ENCODE measurements at regions not wholly inside any gene's neighbourhood (a gene's known extent, or its start where the extent isn't known, plus 50 kb on each side); places are given as distances from the start of the nearest gene placed in this dataset.
A peak's percentile ranks its signal among the peaks of the same experiment; 100 is the strongest.

DNA sequence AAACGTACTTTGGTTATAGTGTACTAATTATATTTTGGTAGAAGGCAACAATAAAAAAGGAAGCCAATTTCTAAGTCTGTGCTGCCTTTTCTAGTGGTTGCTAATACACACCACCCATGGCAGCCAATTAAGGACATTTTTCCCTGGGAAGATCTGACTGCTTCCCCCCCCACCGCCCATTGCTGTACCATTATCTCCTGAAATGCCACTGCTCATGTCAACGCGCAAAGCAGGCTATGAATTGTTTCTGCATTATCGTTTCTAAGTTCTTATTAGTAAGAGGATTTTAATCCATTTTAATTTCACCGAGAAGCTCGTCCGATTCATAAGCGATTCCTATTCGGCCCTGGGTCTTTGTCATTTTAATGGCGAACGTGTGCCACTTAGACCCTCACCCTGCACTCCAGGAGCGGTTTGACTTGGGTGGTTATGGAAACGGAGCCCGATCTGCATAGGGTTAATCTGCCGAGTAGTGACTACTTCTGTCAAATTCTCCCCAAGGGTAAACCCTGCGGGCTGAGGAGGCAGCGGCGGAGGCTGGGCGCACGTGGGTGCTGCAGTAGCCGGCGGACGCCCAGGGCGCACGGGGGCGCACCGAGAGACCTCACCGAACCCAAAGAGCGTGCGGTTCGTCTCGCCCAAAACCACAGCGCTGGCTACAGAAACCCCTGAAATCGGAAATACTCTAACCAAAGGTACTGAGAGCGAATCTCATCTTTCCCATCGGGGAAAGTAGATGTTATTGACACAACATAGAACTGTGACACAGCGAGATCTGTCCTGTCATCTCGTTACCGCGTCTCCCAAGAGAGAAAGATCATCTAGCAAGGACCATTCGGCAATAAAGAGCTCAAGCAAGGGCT is 55.8 kb upstream of the SHC3 start:
- H3K27me3 ChIP-seq (ENCODE audit: control insufficient read depth, insufficient read depth, low read length): peaks cover 18% of the 10 kb centered on the region
- DNase-seq: no peak
- peaks cover 5% of the 10 kb centered on the region for H3K4me1 ChIP-seq (ENCODE audit: control insufficient read depth, insufficient read depth, low read length)
- H3K9me3 ChIP-seq (replicated peaks; ENCODE audit: control insufficient read depth, low read depth, low read length): peaks cover 2% of the 10 kb centered on the region
- H3K36me3 ChIP-seq (ENCODE audit: control insufficient read depth, insufficient read depth, low read length): no peaks in the 10 kb centered on the region
- WGBS (ENCODE audit: insufficient coverage): 11% methylated on average over 25 of the region's 42 CpGs
- H3K4me3 ChIP-seq (ENCODE audit: low read length): no peak overlapping the region
- H3K27ac ChIP-seq (ENCODE audit: low read length): no peak overlapping the region

GRCh38 chr9:89236955-89237573 is 58.4 kb upstream of the SHC3 start:
- peaks cover 18% of the 10 kb centered on the region for H3K27me3 ChIP-seq (ENCODE audit: control insufficient read depth, insufficient read depth, low read length)
- H3K4me1 ChIP-seq (ENCODE audit: control insufficient read depth, insufficient read depth, low read length): peaks cover 5% of the 10 kb centered on the region
- no peak overlapping the region for H3K27ac ChIP-seq (ENCODE audit: low read length)
- DNase-seq: no peak
- no peaks in the 10 kb centered on the region for H3K36me3 ChIP-seq (ENCODE audit: control insufficient read depth, insufficient read depth, low read length)
- WGBS (ENCODE audit: insufficient coverage): 90% methylated on average over 2 of the region's 6 CpGs
- H3K9me3 ChIP-seq (replicated peaks; ENCODE audit: control insufficient read depth, low read depth, low read length): no peaks in the 10 kb centered on the region
- no peak overlapping the region for H3K4me3 ChIP-seq (ENCODE audit: low read length)

DNA sequence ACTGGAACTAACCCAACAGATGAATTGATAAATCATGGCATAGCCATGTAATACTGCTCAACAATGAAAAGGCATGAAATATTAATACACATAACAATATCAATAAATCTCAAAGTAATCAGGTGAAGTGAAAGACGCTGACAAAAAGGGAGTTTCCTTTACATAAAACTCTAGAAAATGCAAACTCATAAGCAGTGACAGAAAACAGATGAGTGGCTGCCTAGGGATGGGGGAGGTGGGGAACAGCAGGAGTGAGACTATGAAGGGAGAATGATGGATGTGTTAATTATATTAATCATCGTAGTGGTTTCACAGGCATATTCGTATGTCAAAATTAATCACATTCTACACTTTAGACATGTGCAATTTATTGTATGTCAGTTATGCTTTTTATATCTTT is 59.8 kb upstream of the SHC3 start:
- H3K27ac ChIP-seq (ENCODE audit: low read length): no peak overlapping the region
- H3K9me3 ChIP-seq (replicated peaks; ENCODE audit: control insufficient read depth, low read depth, low read length): no peaks in the 10 kb centered on the region
- no peak overlapping the region for H3K4me3 ChIP-seq (ENCODE audit: low read length)
- H3K27me3 ChIP-seq (ENCODE audit: control insufficient read depth, insufficient read depth, low read length): peaks cover 15% of the 10 kb centered on the region
- peaks cover 5% of the 10 kb centered on the region for H3K4me1 ChIP-seq (ENCODE audit: control insufficient read depth, insufficient read depth, low read length)
- no peak for DNase-seq
- H3K36me3 ChIP-seq (ENCODE audit: control insufficient read depth, insufficient read depth, low read length): no peaks in the 10 kb centered on the region
- WGBS (ENCODE audit: insufficient coverage): no CpG with 5 or more reads among the region's 3 CpGs

GRCh38 chr9:89243296-89244061 is 64.9 kb upstream of the SHC3 start:
- Histone ChIP-seq H3K4me1 (ENCODE audit: control insufficient read depth, insufficient read depth, low read length) (no peaks in the 10 kb centered on the region), H3K36me3 (ENCODE audit: control insufficient read depth, insufficient read depth, low read length) (no peaks in the 10 kb centered on the region), H3K4me3 (ENCODE audit: low read length) (no peak overlapping the region), H3K27me3 (ENCODE audit: control insufficient read depth, insufficient read depth, low read length) (no peaks in the 10 kb centered on the region), H3K9me3 (replicated peaks; ENCODE audit: control insufficient read depth, low read depth, low read length) (no peaks in the 10 kb centered on the region), H3K27ac (ENCODE audit: low read length) (no peak overlapping the region)
- 32% methylated on average over 2 of the region's 8 CpGs for WGBS (ENCODE audit: insufficient coverage)
- no peak for DNase-seq

GRCh38 chr9:89246840-89247239 is 64.2 kb upstream of the CKS2 start:
- WGBS (ENCODE audit: insufficient coverage): 87% methylated on average over 3 of the region's 5 CpGs
- Histone ChIP-seq H3K36me3 (ENCODE audit: control insufficient read depth, insufficient read depth, low read length) (no peaks in the 10 kb centered on the region), H3K27ac (ENCODE audit: low read length) (no peak overlapping the region), H3K9me3 (replicated peaks; ENCODE audit: control insufficient read depth, low read depth, low read length) (no peaks in the 10 kb centered on the region), H3K27me3 (ENCODE audit: control insufficient read depth, insufficient read depth, low read length) (no peaks in the 10 kb centered on the region), H3K4me1 (ENCODE audit: control insufficient read depth, insufficient read depth, low read length) (no peaks in the 10 kb centered on the region), H3K4me3 (ENCODE audit: low read length) (no peak overlapping the region)
- DNase-seq: no peak

GRCh38 chr9:89247431-89248353 is 63.3 kb upstream of the CKS2 start:
- whole genome bisulfite sequencing (ENCODE audit: insufficient coverage): 59% methylated on average over 2 of the region's 4 CpGs
- Histone ChIP-seq H3K4me3 (ENCODE audit: low read length) (no peak overlapping the region), H3K4me1 (ENCODE audit: control insufficient read depth, insufficient read depth, low read length) (no peaks in the 10 kb centered on the region), H3K9me3 (replicated peaks; ENCODE audit: control insufficient read depth, low read depth, low read length) (peaks cover 2% of the 10 kb centered on the region), H3K27me3 (ENCODE audit: control insufficient read depth, insufficient read depth, low read length) (no peaks in the 10 kb centered on the region), H3K36me3 (ENCODE audit: control insufficient read depth, insufficient read depth, low read length) (no peaks in the 10 kb centered on the region), H3K27ac (ENCODE audit: low read length) (no peak overlapping the region)
- no peak for DNase-seq

GRCh38 chr9:89249001-89249400 is 62.0 kb upstream of the CKS2 start:
- Histone ChIP-seq H3K9me3 (replicated peaks; ENCODE audit: control insufficient read depth, low read depth, low read length) (peaks cover 2% of the 10 kb centered on the region), H3K27me3 (ENCODE audit: control insufficient read depth, insufficient read depth, low read length) (no peaks in the 10 kb centered on the region), H3K36me3 (ENCODE audit: control insufficient read depth, insufficient read depth, low read length) (no peaks in the 10 kb centered on the region), H3K27ac (ENCODE audit: low read length) (no peak overlapping the region), H3K4me1 (ENCODE audit: control insufficient read depth, insufficient read depth, low read length) (no peaks in the 10 kb centered on the region), H3K4me3 (ENCODE audit: low read length) (no peak overlapping the region)
- 88% methylated on average over 1 of the region's 3 CpGs for WGBS (ENCODE audit: insufficient coverage)
- no peak for DNase-seq

GRCh38 chr9:89252651-89253267 is 58.2 kb upstream of the CKS2 start:
- Histone ChIP-seq H3K27me3 (ENCODE audit: control insufficient read depth, insufficient read depth, low read length) (no peaks in the 10 kb centered on the region), H3K4me3 (ENCODE audit: low read length) (no peak overlapping the region), H3K9me3 (replicated peaks; ENCODE audit: control insufficient read depth, low read depth, low read length) (peaks cover 2% of the 10 kb centered on the region), H3K4me1 (ENCODE audit: control insufficient read depth, insufficient read depth, low read length) (no peaks in the 10 kb centered on the region), H3K27ac (ENCODE audit: low read length) (no peak overlapping the region), H3K36me3 (ENCODE audit: control insufficient read depth, insufficient read depth, low read length) (no peaks in the 10 kb centered on the region)
- 60% methylated on average over 2 of the region's 8 CpGs for WGBS (ENCODE audit: insufficient coverage)
- peak; percentile 23 for DNase-seq

GRCh38 chr9:89254058-89254772 is 56.8 kb upstream of the CKS2 start:
- H3K27ac ChIP-seq (ENCODE audit: low read length): no peak overlapping the region
- 90% methylated on average over 11 of the region's 14 CpGs for WGBS (ENCODE audit: insufficient coverage)

More at GRCh38 chr9:89254058-89254772, 56.8 kb upstream of the CKS2 start:
- Histone ChIP-seq H3K36me3 (ENCODE audit: control insufficient read depth, insufficient read depth, low read length) (no peaks in the 10 kb centered on the region), H3K9me3 (replicated peaks; ENCODE audit: control insufficient read depth, low read depth, low read length) (peaks cover 2% of the 10 kb centered on the region), H3K4me1 (ENCODE audit: control insufficient read depth, insufficient read depth, low read length) (no peaks in the 10 kb centered on the region), H3K27me3 (ENCODE audit: control insufficient read depth, insufficient read depth, low read length) (no peaks in the 10 kb centered on the region), H3K4me3 (ENCODE audit: low read length) (no peak overlapping the region)
- no peak for DNase-seq

Measured in muscle of leg (tissue), 3 donors.